NB4 (cell line): ENCODE measurements at regions not wholly inside any gene's neighbourhood (a gene's known extent, or its start where the extent isn't known, plus 50 kb on each side); places are given as distances from the start of the nearest gene placed in this dataset.

ENCODE experiments used
- DNase-seq: peaks from one replicate; pipeline ENCODE4 v3.0.0; 2010; ENCODE audit warnings: low read depth
- H3K4me3 ChIP-seq: one replicate; pipeline ENCODE4 v1.5.1; 2011; ENCODE audit warnings: mild to moderate bottlenecking, low read depth, low read length, moderate library complexity
- MYC ChIP-seq: IDR thresholded peaks from 2 replicates; pipeline ENCODE4 v1.6.1; 2011; ENCODE audit warnings: low read depth, low read length
- POLR2A ChIP-seq: IDR thresholded peaks from 2 replicates; pipeline ENCODE4 v1.6.1; 2011; ENCODE audit warnings: mild to moderate bottlenecking; ENCODE audit not compliant: insufficient read length; ENCODE audit errors: extremely low read depth
- TF ChIP-seq, protein P1 (sequence below): IDR thresholded peaks from one replicate; pipeline ENCODE4 v1.5.1; 2012; ENCODE audit warnings: low read depth, low read length
- TF ChIP-seq, protein P2 (sequence below): IDR thresholded peaks from 2 replicates; pipeline ENCODE4 v1.6.1; 2011; ENCODE audit warnings: low read depth, low read length

DNA sequence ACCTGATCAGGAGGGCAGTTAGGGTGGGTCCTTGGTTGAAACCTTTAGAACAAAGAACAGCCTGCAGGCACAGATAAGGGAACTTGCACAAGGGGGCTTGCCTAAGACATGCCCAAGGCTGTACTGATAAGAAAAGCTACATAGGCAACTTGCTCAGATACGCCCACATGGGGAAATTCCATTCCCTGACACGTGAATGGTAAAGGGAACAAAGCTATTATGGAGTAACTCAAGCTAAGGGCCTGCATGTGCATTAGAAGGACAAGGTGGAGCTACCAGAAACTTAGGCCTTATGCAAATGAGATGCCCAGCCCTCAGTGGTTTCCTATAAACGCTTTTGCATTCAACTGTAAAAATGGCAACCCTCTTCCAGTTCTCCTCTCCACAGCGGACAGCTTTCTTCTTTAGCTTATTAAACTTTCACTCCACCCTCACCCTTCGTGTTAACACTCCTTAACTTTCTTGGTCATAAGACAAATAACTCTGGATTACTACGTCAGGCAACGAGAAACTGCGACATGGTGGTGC, 1192.1 kb upstream of the CELF2 start:
- TF ChIP-seq MYC, result peak; percentile 20; the same call in 1 of the 2 replicates
- TF ChIP-seq, protein P1, sequence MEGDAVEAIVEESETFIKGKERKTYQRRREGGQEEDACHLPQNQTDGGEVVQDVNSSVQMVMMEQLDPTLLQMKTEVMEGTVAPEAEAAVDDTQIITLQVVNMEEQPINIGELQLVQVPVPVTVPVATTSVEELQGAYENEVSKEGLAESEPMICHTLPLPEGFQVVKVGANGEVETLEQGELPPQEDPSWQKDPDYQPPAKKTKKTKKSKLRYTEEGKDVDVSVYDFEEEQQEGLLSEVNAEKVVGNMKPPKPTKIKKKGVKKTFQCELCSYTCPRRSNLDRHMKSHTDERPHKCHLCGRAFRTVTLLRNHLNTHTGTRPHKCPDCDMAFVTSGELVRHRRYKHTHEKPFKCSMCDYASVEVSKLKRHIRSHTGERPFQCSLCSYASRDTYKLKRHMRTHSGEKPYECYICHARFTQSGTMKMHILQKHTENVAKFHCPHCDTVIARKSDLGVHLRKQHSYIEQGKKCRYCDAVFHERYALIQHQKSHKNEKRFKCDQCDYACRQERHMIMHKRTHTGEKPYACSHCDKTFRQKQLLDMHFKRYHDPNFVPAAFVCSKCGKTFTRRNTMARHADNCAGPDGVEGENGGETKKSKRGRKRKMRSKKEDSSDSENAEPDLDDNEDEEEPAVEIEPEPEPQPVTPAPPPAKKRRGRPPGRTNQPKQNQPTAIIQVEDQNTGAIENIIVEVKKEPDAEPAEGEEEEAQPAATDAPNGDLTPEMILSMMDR, result no peak
- no peak for TF ChIP-seq POLR2A
- TF ChIP-seq, protein P2, sequence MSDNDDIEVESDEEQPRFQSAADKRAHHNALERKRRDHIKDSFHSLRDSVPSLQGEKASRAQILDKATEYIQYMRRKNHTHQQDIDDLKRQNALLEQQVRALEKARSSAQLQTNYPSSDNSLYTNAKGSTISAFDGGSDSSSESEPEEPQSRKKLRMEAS, result peak; percentile 74; the same call in 1 of the 2 replicates
- H3K4me3 ChIP-seq, result no peak overlapping the region
- DNase-seq, result peak; percentile 57

DNA sequence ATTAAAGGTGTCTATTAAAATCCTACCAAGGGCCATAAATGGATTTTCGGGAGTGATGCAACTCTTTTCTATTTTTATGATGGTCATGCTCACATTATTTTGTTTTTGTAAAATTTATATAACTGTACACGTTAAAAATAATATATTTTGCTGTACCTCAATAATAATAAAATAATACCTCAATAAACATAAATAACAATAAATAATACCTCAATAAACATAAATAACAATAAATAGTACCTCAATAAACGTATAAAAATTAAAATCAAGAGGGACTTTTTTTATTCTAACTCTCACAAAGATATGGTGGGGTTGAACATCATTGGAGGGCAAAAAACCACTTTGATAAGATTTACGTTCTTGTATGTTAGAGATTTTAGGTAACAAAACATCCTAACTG, 1189.6 kb upstream of the CELF2 start:
- DNase-seq, result no peak
- H3K4me3 ChIP-seq, result no peak overlapping the region
- TF ChIP-seq MYC (no peak), POLR2A (no peak)
- TF ChIP-seq, protein P2, result no peak
- TF ChIP-seq, protein P1, result no peak

DNA sequence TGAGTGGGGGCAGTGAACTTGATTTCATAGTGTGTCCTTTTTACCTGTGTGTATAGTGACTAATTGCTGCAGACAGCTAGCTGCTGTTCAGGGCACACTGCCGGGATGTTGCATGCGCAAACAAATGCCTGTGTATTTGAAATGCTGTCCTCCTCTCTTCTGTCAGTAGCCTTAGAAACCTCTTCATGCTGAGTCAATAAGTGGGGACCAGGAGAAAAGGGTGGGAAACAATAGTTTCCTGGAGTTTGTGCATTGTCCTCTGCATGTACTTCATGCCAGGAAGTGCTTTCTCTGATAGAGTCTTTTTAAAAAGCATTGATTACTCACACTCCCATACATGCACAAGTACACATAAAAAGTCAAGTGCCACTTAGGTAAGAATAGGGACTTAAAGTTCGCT, 1183.7 kb upstream of the CELF2 start:
- H3K4me3 ChIP-seq, result no peak overlapping the region
- no peak for TF ChIP-seq MYC
- TF ChIP-seq POLR2A, result no peak
- TF ChIP-seq, protein P1, result no peak
- TF ChIP-seq, protein P2, result no peak
- DNase-seq, result no peak

DNA sequence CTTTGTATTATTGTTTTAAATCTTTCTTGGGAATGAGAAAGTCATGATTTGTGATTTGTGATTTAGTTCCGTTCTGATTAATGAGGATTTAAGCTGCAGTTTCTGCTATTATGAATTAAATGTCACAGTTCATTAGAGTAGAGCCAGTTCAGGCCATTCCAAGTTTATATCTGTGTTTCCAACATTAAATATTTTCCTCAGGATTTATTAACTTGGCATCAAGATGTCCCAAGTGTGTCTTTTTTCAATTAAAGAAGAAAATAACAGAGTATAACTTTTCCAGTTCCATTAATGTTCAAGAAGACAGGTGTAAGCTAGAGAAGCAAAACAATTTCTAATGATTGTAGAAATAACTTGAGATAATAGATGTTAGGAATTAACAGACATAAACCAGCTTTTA, 1183.2 kb upstream of the CELF2 start:
- TF ChIP-seq, protein P2, result no peak
- TF ChIP-seq MYC (no peak), POLR2A (no peak)
- TF ChIP-seq, protein P1, result no peak
- no peak overlapping the region for H3K4me3 ChIP-seq
- no peak for DNase-seq

DNA sequence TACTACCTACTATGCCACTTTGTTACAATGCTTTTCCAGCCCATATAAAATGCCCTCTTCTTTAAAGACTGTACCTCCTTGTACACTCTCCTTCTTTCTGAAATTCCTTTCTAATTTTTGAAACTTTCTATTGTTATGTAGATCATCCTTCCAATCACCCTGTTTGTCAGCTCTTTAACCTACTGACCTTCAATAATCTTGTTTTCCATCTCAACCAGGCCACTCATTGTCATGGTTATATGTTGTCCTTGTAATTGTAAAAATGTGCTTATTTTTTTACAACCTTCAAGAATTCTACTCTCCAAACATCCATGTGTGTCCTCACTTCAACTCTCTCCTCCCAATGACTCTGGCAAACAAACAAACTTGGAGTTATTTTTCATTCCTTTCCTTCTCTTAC, 1172.6 kb upstream of the CELF2 start:
- no peak for DNase-seq
- no peak for TF ChIP-seq MYC
- no peak for TF ChIP-seq POLR2A
- H3K4me3 ChIP-seq, result no peak overlapping the region

DNA sequence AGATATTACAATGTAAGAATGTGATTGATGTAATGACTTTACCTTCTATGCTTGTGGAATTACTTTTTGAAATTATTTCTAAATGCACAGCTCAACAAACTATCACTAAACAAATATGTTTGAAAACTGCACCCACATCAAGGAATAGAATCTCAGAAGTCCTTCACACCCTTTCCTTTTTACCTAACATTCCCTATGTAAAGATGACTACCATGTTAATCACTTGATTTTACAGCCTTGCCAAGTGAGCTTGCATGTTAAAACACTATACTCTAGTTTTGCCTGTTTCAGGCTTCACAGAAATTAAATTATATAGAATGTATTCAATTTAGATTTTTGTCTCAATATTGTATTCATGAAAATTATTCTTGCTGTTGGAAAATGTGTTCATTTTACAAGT, 1169.4 kb upstream of the CELF2 start:
- no peak for DNase-seq
- no peak for TF ChIP-seq MYC
- TF ChIP-seq, protein P2, result no peak
- no peak for TF ChIP-seq POLR2A
- TF ChIP-seq, protein P1, result no peak
- no peak overlapping the region for H3K4me3 ChIP-seq
